Esophagus squamous epithelium (tissue), 5 donors: ENCODE measurements at regions not wholly inside any gene's neighbourhood (a gene's known extent, or its start where the extent isn't known, plus 50 kb on each side); places are given as distances from the start of the nearest gene placed in this dataset.

Experiments
- DNase-seq: peaks from one replicate; lab custom pipeline; 2025; lab: John Stamatoyannopoulos, UW
- H3K27ac ChIP-seq, 4 donors: fragments of 200-600 bp; sonication (generic); one replicate each; pipeline ENCODE4 v1.5.1; 2016 to 2019; ENCODE audit warnings: mild to moderate bottlenecking in 1 of 4
- H3K27me3 ChIP-seq, 4 donors: fragments of 200-600 bp; sonication (generic); 1 replicate in 3 of 4; 2 replicates in 1 of 4; pipeline versions ENCODE4 v1.5.1 to v1.6.0; 2017 to 2021; ENCODE audit warnings: antibody characterized with exemption in 1 of 4
- H3K36me3 ChIP-seq, 3 donors: fragments of 200-600 bp; sonication (generic); one replicate each; pipeline ENCODE4 v1.5.1; 2016 to 2019
- H3K4me1 ChIP-seq, 3 donors: fragments of 200-600 bp; sonication (generic); one replicate each; pipeline ENCODE4 v1.5.1; 2017 to 2019
- H3K4me3 ChIP-seq, 4 donors: fragments of 200-600 bp; sonication (generic); 1 replicate in 3 of 4; 2 replicates in 1 of 4; pipeline ENCODE4 v1.5.1; 2016 to 2019; ENCODE audit warnings: mild to moderate bottlenecking in 2 of 4, moderate library complexity in 1 of 4
- H3K9me3 ChIP-seq, 3 donors: fragments of 200-600 bp; sonication (generic); one replicate each; pipeline ENCODE4 v1.5.1; 2016 to 2019
- POLR2A ChIP-seq, 4 donors: fragments of 450-650 bp; IDR thresholded peaks; one replicate each; pipeline ENCODE4 v1.6.1; 2017; ENCODE audit warnings: antibody characterized with exemption in 4 of 4, mild to moderate bottlenecking in 4 of 4, moderate library complexity in 3 of 4
- WGBS, 2 donors: methylation state at CpG; one replicate each; pipeline ENCODE4 v1.1.5; 2018; 5-methylcytosine and 5-hydroxymethylcytosine counted together
- intact Hi-C: fragments of 100-400 bp; cut with DNase I; formaldehyde crosslinking; loops from one replicate; pipeline ENCODE4 v1.15.0; 2022
- TF ChIP-seq, protein P1 (sequence below), 6 experiments: fragments of 450-650 bp in 4 of 6; fragments of 200-600 bp in 2 of 6; sonication (generic) in 2 of 6; IDR thresholded peaks; one replicate each; pipeline ENCODE4 v1.5.1; 2016 to 2019; ENCODE audit warnings: antibody characterized with exemption in 6 of 6, mild to moderate bottlenecking in 4 of 6, moderate library complexity in 4 of 6
- donor health status: DM: yes; HTN: yes; CAD: no.

DNA sequence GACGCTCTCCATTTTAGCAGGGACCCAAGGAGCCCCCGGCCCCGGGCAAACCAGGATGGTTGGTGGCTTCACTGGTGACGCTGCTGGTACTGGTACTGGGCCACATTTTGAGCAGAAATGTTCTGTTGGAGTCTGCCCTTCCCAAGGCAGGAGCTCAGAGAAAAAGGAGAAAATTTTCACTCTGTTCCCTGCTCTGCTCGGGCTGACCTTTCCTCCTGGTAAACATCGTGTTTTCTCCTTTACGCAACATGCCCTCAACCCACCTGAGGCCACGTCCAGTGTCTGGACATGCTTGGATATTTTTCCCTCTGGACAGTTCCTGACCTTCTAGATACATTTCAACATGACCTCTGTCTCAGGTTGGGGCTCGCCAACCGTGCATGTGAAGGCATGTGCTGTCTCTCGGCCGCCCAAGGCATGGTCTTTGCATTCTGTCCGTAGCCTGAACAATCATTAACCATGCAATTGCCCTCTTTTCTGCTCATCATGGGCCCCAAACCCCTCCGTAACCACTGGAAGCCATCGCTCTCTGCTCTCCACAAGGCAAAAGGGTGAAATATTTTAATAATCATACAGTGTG is 115.2 kb upstream of the PEG3 start:
- Histone ChIP-seq H3K4me3 (no peak overlapping the region), H3K27ac (no peak overlapping the region), H3K9me3 (peaks cover 0 to 33% (median 9%) of the 10 kb centered on the region in 3 donors), H3K4me1 (no peaks in the 10 kb centered on the region), H3K36me3 (no peaks in the 10 kb centered on the region), H3K27me3 (no peaks in the 10 kb centered on the region)
- intact Hi-C loops, result no loop called here
- WGBS, 2 donors, result 55 to 57% methylated on average over 12 to 13 of the region's 15 CpGs
- no peak for DNase-seq
- TF ChIP-seq, protein P1, sequence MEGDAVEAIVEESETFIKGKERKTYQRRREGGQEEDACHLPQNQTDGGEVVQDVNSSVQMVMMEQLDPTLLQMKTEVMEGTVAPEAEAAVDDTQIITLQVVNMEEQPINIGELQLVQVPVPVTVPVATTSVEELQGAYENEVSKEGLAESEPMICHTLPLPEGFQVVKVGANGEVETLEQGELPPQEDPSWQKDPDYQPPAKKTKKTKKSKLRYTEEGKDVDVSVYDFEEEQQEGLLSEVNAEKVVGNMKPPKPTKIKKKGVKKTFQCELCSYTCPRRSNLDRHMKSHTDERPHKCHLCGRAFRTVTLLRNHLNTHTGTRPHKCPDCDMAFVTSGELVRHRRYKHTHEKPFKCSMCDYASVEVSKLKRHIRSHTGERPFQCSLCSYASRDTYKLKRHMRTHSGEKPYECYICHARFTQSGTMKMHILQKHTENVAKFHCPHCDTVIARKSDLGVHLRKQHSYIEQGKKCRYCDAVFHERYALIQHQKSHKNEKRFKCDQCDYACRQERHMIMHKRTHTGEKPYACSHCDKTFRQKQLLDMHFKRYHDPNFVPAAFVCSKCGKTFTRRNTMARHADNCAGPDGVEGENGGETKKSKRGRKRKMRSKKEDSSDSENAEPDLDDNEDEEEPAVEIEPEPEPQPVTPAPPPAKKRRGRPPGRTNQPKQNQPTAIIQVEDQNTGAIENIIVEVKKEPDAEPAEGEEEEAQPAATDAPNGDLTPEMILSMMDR (IDR thresholded peaks at IDR 0.05), result no peak
- no peak for TF ChIP-seq POLR2A (IDR thresholded peaks at IDR 0.05)

DNA sequence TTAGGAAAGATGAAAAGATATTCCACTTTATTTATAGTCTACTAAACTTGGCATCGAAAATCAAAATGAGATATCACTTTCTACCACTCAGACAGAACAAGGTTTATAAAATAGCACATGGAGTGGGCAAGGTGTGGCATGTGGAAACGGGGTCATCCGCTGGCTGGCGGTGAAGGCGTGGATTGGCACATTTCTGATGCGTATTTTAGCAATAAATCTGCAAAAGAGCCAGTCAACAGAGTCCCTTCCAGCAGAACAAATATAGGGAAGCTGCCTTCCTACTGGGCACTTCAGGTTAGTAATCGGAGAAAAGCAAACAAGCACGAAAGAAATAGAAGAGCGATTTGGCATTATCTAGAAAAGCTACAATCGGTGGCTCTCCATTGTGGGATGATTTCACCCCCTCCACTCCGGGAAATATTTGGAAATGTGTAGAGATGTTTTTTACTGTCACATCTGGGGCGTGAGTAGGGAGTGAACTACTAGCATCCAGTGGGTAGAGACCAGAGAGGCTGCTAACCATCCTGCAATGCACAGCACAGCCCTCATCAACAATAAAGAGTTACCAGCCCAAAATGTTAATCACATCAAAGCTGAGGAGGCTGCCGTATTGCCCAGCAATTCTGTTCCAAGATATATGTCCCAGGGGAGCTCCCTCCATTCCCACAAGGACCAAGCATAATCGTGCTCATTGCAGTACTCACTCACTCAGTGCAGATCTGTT is 116.1 kb upstream of the PEG3 start:
- no peak for TF ChIP-seq POLR2A (IDR thresholded peaks at IDR 0.05)
- TF ChIP-seq, protein P1 (IDR thresholded peaks at IDR 0.05), result no peak
- no peak for DNase-seq
- Histone ChIP-seq H3K36me3 (no peaks in the 10 kb centered on the region), H3K27ac (no peak overlapping the region), H3K4me3 (no peak overlapping the region), H3K4me1 (no peaks in the 10 kb centered on the region), H3K9me3 (peaks cover 0 to 24% (median 6%) of the 10 kb centered on the region in 3 donors), H3K27me3 (no peaks in the 10 kb centered on the region)
- 48 to 61% methylated on average over 14 of the region's 14 CpGs for WGBS, 2 donors
- intact Hi-C loops, result no loop called here

DNA sequence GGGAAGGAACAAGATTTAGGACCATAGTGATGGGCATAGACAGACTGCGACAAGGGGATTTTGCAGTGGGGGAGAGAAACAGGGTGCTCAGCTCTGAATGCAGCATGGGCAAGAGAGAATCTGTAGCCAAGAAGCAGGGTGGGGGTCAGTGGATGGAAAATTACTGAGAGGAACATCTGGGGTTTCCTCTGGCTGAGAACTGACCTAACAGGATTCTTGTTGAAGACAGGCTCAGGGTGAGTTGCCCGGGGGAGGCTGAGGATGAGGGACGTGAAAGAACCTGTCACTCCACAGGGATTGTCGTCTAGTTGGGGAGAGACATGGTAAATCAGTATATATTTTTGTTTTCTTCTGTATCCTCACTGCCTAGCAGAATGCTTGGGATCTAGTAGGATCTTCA is 118.7 kb upstream of the PEG3 start:
- no peaks in the 10 kb centered on the region for H3K4me1 ChIP-seq
- H3K9me3 ChIP-seq, result peaks cover 0 to 12% (median 0%) of the 10 kb centered on the region in 3 donors
- no peaks in the 10 kb centered on the region for H3K36me3 ChIP-seq
- no peak overlapping the region for H3K4me3 ChIP-seq
- WGBS, 2 donors, result 19 to 49% methylated on average over 4 of the region's 4 CpGs
- H3K27me3 ChIP-seq, result no peaks in the 10 kb centered on the region
- H3K27ac ChIP-seq, result no peak overlapping the region
- TF ChIP-seq, protein P1 (IDR thresholded peaks at IDR 0.05), result no peak
- TF ChIP-seq POLR2A (IDR thresholded peaks at IDR 0.05), result no peak
- intact Hi-C loops, result no loop called here
- no peak for DNase-seq

DNA sequence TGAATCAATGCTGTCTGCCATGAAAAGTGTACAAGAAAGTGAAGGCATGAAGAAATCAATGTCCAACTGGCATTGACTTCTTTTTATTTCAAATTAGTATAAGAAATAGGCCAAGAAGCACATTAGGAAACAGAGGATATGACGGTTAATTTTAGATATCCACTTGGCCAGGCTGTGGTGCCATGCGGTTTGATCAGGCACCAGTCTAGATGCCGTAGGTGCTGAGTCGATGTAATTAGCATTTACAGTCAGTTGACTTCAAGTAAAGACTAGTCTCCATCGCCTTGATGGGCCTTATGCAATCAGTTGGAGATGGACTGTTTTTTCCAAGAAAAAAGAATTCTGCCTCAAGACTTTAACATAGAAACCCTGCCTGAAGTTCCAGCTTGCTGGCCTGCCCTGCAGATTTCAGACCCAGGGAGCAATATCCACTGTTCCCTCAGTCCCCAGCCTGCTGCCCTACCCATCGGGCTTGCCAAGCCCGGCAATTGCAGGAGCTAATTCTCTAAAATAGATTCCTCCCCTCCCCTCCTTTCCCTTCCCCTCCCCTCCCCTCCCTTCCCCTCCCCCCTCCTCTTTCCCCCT is 120.5 kb upstream of the PEG3 start:
- no peak for DNase-seq
- no peak for TF ChIP-seq POLR2A (IDR thresholded peaks at IDR 0.05)
- TF ChIP-seq, protein P1 (IDR thresholded peaks at IDR 0.05), result no peak
- no peak overlapping the region for H3K4me3 ChIP-seq
- peaks cover 0 to 1% (median 0%) of the 10 kb centered on the region in 4 donors for H3K27me3 ChIP-seq
- no peaks in the 10 kb centered on the region for H3K36me3 ChIP-seq
- 61 to 67% methylated on average over 7 of the region's 7 CpGs for WGBS, 2 donors
- intact Hi-C loops, result no loop called here
- H3K27ac ChIP-seq, result no peak overlapping the region
- no peaks in the 10 kb centered on the region for H3K4me1 ChIP-seq
- H3K9me3 ChIP-seq, result peaks cover 0 to 7% (median 5%) of the 10 kb centered on the region in 3 donors

DNA sequence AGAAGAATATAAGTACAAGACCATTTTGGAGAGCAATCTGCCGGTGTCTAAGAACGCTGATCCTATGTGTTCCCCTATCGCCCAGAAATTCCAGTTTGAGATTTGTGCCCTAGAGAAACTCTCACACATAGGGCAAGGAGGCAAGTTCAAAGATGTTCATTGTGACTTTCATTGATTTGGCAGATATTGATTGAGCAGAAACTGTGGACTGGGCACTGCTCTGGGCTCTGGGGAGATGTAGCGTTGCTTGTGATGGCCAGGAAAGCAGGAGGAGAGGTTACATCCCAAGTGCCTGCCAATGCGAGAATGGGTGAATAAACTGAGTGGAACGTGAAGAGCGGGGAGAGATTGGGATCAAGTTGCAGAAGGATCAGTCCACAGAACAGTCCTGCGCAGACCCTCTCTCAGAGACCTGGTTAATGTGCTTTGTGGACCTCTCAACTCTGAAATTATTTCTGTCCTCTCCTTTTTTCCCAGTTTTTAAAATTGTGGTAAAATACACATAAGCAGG is 123.9 kb upstream of the PEG3 start:
- H3K4me1 ChIP-seq, result no peaks in the 10 kb centered on the region
- no peak for DNase-seq
- peaks cover 0 to 10% (median 0%) of the 10 kb centered on the region in 4 donors for H3K27me3 ChIP-seq
- no peak overlapping the region for H3K27ac ChIP-seq
- H3K36me3 ChIP-seq, result no peaks in the 10 kb centered on the region
- H3K4me3 ChIP-seq, result no peak overlapping the region
- 77 to 86% methylated on average over 8 of the region's 8 CpGs for WGBS, 2 donors
- intact Hi-C loops, result no loop called here
- TF ChIP-seq, protein P1 (IDR thresholded peaks at IDR 0.05), result no peak
- TF ChIP-seq POLR2A (IDR thresholded peaks at IDR 0.05), result no peak
- H3K9me3 ChIP-seq, result peaks cover 0 to 25% (median 5%) of the 10 kb centered on the region in 3 donors
